Stimulated activated CD4-positive, alpha-beta T cell treated with anti-CD3 and anti-CD28 coated beads, Interleukin-15, amount 100 ng/mL, for 24 hours (primary cell): ENCODE measurements at regions not wholly inside any gene's neighbourhood (a gene's known extent, or its start where the extent isn't known, plus 50 kb on each side); places are given as distances from the start of the nearest gene placed in this dataset.

Experiments used
- DNase-seq: peaks from one replicate; pipeline ENCODE4 v3.0.0-alpha.2; 2020

GRCh38 chr3:159174715-159175692 lies 373.1 kb downstream of the MFSD1 start:
- DNase-seq, result no peak

GRCh38 chr3:159178209-159178897 lies 376.5 kb downstream of the MFSD1 start:
- no peak for DNase-seq

GRCh38 chr3:159182961-159183360 lies 381.1 kb downstream of the MFSD1 start:
- DNase-seq, result no peak

GRCh38 chr3:159185443-159186050 lies 383.7 kb downstream of the MFSD1 start:
- DNase-seq, result no peak

GRCh38 chr3:159186581-159186980 lies 384.7 kb downstream of the MFSD1 start:
- no peak for DNase-seq

GRCh38 chr3:159187232-159187631 lies 385.4 kb downstream of the MFSD1 start:
- no peak for DNase-seq

- no peak for DNase-seq
Measured at GRCh38 chr3:159187706-159188105, 385.9 kb downstream of the MFSD1 start.

- no peak for DNase-seq
Measured at GRCh38 chr3:159189994-159190669, 388.3 kb downstream of the MFSD1 start.

- no peak for DNase-seq
Measured at GRCh38 chr3:159191447-159191846, 389.6 kb downstream of the MFSD1 start.

GRCh38 chr3:159196359-159196758 lies 394.5 kb downstream of the MFSD1 start:
- no peak for DNase-seq

GRCh38 chr3:159200176-159200575 lies 398.3 kb downstream of the MFSD1 start:
- no peak for DNase-seq

- no peak for DNase-seq
Measured at GRCh38 chr3:159208050-159208449, 406.2 kb downstream of the MFSD1 start.

- no peak for DNase-seq
Measured at GRCh38 chr3:159209459-159209858, 407.6 kb downstream of the MFSD1 start.

GRCh38 chr3:159210336-159210735 lies 408.5 kb downstream of the MFSD1 start:
- DNase-seq, result no peak

GRCh38 chr3:159216311-159216710 lies 414.5 kb downstream of the MFSD1 start:
- DNase-seq, result no peak

- DNase-seq, result no peak
Measured at GRCh38 chr3:159219231-159219630, 417.4 kb downstream of the MFSD1 start.

GRCh38 chr3:159221335-159221734 lies 419.5 kb downstream of the MFSD1 start:
- no peak for DNase-seq

- no peak for DNase-seq
Measured at GRCh38 chr3:159229116-159229680, 427.3 kb downstream of the MFSD1 start.

- DNase-seq, result no peak
Measured at GRCh38 chr3:159232966-159233365, 431.1 kb downstream of the MFSD1 start.

GRCh38 chr3:159233734-159234133 lies 431.9 kb downstream of the MFSD1 start:
- no peak for DNase-seq

GRCh38 chr3:159234306-159234705 lies 432.5 kb downstream of the MFSD1 start:
- DNase-seq, result no peak

- DNase-seq, result no peak
Measured at GRCh38 chr3:159236321-159236720, 434.5 kb downstream of the MFSD1 start.

- DNase-seq, result no peak
Measured at GRCh38 chr3:159237226-159237625, 435.4 kb downstream of the MFSD1 start.
